OCI-LY7 (cell line): ENCODE measurements at regions not wholly inside any gene's neighbourhood (a gene's known extent, or its start where the extent isn't known, plus 50 kb on each side); places are given as distances from the start of the nearest gene placed in this dataset.

Experiments
- EZH2phosphoT487 ChIP-seq: fragments of 200-600 bp; sonication (generic); IDR thresholded peaks from 2 replicates; pipeline ENCODE4 v1.6.1; 2018; ENCODE audit warnings: low read depth, borderline replicate concordance, mild to moderate bottlenecking, mixed run types, antibody characterized with exemption, low read length, moderate library complexity, mixed read lengths
- TF ChIP-seq, protein P1 (sequence below): fragments of 200-600 bp; sonication (generic); conservative IDR thresholded peaks from 2 replicates; pipeline ENCODE4 v1.5.1; 2014; ENCODE audit warnings: mild to moderate bottlenecking, antibody characterized with exemption, low read length, moderate library complexity, mixed read lengths

GRCh38 chrX:128623361-128623760 is 571.2 kb upstream of the ACTRT1 start:
- TF ChIP-seq, protein P1, sequence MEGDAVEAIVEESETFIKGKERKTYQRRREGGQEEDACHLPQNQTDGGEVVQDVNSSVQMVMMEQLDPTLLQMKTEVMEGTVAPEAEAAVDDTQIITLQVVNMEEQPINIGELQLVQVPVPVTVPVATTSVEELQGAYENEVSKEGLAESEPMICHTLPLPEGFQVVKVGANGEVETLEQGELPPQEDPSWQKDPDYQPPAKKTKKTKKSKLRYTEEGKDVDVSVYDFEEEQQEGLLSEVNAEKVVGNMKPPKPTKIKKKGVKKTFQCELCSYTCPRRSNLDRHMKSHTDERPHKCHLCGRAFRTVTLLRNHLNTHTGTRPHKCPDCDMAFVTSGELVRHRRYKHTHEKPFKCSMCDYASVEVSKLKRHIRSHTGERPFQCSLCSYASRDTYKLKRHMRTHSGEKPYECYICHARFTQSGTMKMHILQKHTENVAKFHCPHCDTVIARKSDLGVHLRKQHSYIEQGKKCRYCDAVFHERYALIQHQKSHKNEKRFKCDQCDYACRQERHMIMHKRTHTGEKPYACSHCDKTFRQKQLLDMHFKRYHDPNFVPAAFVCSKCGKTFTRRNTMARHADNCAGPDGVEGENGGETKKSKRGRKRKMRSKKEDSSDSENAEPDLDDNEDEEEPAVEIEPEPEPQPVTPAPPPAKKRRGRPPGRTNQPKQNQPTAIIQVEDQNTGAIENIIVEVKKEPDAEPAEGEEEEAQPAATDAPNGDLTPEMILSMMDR, result no peak
- no peak for TF ChIP-seq EZH2phosphoT487
